Endometrium (tissue), 2 donors: ENCODE measurements at regions not wholly inside any gene's neighbourhood (a gene's known extent, or its start where the extent isn't known, plus 50 kb on each side); places are given as distances from the start of the nearest gene placed in this dataset.

Source experiments
- FAIRE-seq: peaks from 2 replicates; lab custom pipeline; 2012; peaks lifted over from hg19 to GRCh38; lab: Jason Lieb, UNC
- donor health status: control.
- donor health status: control.

DNA sequence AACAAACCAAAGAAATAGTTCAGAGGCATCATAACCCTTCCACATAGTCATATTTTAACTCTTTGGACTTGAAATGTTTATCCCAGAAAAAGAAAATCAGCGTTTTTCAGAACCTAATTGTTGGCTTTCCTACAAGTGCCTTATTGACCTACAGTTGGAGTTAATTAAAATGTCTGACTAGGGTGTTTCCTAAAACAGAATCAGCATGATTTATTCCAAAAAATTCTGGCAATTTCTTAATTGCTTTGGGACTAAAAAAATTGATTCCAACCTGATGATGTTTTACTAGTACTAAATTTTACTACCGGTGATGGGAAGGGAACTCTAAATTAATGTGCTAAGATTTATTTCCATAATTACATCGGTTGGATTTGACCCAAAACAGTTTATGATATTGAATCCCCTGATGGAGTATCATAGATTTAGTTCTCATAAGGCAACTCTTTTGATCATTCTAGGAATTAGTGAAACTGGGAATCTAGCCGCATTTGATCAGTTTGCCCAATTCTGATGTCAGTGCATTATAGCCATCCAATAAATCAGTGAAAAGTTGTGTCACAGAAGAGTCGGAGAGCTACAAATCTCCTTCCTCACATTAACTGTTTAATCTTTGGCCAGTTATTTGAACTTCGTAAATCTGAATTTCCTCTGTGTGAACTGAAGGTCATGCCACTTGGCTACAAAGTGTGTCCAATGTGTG is 134.3 kb upstream of the DSEL start:
- peak; percentile 83 for FAIRE-seq

DNA sequence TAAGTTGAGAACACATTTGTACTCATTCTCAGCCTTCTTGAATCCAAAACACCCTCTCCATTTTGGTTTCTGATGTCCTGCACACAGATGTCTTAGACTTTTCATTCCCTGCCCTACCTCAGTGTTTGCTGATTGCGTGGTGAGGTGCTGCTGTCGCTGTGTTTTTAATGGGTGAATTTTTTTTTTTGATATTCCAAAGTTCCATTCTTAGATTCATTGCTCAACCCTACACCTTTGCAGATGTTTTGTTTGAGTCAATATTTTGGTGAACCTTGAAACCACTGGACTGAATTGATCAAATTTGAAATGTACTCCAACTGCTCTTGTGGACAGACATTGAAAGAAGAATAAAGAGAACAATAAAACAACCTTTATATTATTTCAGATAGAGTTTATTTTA is 130.4 kb upstream of the DSEL start:
- FAIRE-seq, result no peak

GRCh38 chr18:67644226-67644625 is 127.7 kb upstream of the DSEL start:
- FAIRE-seq, result no peak

- no peak for FAIRE-seq
These were observed 123.4 kb upstream of the DSEL start for GRCh38 chr18:67639872-67640271.

DNA sequence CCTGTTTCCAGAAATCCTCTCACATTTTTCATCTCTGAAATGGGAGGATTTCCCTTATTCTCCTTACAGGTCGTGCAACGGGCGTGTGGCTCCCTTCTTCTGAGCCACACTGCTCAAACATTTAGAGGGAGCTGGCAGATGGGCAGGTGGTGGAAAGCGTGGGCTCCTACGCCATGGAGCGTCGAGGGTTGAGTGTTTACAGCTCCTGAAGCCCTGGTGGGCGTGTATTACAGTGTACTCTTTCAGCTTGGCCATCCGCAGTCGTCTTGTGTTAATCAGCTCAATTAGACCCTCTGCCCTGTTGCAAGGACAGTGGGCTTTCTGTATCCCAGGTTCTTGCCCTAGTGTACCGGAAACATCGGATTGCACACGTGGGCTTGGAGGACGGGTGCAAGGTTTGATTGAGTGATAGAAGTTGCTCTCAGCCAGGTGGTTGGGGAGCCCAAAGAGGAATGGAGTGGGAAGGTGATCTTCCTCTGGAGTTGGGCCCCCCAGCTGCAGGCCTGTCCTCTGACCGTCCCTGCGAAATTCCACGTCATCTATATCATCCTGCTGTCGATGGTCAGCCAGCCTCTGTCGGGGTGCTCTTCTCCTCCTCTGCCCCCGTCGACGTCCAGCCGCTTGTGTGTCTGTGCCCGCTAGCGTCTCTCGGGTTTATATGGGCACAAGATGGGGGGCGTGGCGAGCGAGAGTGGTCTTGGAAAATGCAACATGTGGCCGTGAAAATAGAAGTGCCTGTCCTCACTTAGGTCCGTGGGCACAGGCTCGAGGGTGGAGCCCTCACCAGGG is 120.3 kb upstream of the DSEL start:
- FAIRE-seq, result no peak

GRCh38 chr18:67634631-67635338 is 118.3 kb upstream of the DSEL start:
- no peak for FAIRE-seq

DNA sequence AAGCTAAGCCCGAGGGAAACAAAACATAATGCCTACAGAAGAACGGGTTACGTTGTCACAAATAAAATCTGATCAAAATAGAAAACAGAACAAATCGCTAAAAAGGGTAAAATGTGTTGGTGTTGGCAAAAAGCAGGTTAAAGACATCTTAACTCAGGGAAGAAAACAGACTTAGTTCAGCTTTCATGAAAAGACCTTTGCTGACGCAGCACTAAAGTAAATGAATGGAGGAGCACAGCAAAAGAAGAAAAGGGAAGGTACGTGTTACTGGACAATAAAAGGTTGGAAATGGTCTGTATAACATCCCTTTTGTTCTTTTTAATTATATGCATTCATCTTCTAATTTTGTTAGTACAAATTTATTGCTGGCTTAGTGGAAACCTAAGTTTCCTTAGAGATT is 117.4 kb upstream of the DSEL start:
- no peak for FAIRE-seq

DNA sequence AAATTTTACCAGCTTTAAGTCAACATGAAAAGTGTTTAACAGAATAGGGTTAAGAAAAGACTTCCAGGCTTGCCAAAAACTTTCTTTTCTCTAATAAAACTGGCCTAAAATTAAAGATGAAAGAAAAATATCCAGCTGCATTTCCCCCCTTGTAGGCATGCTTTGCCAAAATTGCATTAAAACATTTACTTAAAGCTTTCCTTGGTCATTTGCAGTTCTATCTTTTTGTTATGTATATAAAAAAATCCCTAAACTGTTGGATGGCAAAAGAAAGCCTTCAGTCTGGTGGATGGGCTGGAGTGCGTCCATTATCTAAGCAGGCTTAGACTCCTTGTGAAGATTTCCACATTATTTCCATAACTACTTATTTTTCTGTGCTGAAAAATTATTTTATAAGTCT is 105.4 kb upstream of the DSEL start:
- FAIRE-seq, result no peak

GRCh38 chr18:67621049-67621713 is 104.7 kb upstream of the DSEL start:
- no peak for FAIRE-seq

DNA sequence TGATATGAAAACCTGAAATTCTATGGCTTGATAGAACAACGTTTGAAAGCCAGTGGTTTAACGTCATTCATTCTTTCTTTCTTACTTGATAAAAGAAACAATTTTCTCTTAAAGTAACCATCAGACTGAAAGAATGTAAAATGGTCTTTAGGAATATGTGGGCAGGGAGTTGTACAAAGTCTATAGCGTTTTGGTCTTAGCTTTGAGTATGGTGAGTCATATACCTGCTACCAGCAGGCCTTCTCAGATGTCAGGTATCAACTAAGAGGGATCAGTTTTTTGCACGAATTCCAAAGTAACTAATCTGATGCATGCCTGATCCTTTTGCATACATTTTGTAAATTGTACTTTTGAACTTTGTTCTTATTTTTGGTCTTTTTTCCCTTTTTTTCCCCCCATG is 101.5 kb upstream of the DSEL start:
- FAIRE-seq, result no peak

DNA sequence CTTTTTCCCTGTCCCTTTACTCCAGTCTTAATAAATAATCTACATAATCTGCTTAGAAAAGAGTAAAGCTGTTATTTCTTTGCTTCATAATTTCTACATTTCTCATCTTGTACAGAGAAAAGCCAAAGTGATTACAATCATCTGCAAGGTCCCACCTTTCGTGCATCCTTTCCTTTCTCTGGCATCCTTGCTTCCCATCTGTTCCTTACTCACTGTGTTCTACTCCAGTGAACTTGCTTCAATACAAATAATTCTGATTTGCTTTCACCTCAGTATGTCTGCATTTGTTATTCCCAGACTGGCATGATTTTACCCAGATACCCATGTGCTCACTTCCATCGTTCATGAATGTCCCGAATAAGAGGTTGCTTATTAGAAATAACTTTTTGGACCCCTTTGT is 99.4 kb upstream of the DSEL start:
- FAIRE-seq, result no peak

GRCh38 chr18:67613731-67614130 is 97.2 kb upstream of the DSEL start:
- FAIRE-seq, result no peak

DNA sequence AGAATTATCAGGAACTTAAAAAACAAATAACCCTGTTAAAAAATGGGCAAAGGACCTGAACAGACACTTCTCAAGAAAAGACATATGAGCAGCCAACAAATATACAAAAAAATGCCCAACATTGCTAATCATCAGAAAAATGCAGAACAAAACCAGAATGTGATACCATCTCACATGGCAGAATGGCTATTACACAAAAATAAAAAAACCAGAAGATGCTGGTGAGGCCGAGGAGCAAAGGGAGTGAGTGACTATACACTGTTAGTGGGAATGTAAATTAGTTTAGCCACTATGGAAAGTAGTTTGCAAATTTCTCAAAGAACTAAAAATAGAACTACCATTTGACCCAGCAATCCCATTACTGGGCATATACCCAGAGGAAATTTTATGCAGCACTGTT is 95.8 kb upstream of the DSEL start:
- FAIRE-seq, result no peak

GRCh38 chr18:67608615-67609273 is 92.2 kb upstream of the DSEL start:
- no peak for FAIRE-seq

DNA sequence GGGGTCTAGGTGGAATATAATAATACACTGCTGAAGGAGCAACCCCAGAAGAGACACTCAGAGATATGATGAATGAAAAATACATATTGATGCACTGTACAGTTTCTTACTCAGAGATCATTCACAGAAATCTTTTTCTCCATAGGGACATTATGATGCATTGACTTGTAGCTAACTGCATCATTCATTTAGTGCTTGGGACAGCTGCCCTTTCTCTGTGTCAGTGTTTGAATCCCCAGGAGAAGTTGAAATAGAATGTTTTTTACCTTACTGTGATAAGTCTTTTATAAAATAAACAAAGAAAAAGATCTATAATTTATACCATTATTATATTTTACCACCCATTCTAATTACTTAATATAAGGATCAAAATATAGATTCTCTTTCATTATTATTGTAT is 91.7 kb upstream of the DSEL start:
- FAIRE-seq, result no peak

GRCh38 chr18:67600181-67601180 is 84.0 kb upstream of the DSEL start:
- FAIRE-seq, result peak; percentile 93

GRCh38 chr18:67599277-67599676 is 82.8 kb upstream of the DSEL start:
- no peak for FAIRE-seq

DNA sequence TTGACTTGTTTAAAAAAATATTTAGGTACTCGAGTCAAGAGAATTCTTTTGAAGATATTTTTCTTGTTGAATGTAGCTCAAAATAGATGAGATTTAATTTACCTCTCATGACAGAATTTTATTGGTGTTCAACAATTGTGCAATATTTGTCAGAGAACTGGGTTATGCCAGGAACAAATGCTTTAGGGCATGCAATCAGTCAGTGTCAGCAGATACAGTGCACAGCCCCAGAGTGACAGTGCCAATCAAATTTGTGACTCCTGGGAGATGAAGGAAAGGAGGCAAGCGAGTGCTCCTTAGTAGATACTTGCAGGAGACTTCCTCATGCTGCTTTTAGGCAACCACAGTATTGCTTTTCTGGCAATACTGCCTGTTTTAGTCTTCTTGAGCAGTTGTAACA is 81.2 kb upstream of the DSEL start:
- FAIRE-seq, result no peak

DNA sequence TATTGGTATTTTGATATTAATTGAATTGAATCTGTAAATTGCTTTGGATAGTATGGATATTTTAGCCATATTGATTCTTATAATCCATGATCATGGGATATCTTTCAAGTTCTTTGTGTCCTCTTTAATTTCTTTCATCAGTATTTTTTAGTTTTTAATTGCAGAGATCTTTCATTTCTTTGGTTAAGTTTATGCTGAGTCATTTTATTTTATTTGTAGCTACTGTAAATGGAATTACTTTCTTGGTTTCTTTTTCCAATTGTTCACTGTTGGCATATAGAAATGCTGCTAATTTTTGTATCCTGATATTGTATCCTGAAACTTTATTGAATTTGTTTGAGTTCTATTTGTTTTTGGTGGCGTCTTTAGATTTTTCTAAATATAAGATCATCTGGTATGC is 79.5 kb upstream of the DSEL start:
- FAIRE-seq, result no peak

GRCh38 chr18:67590571-67591141 is 74.1 kb upstream of the DSEL start:
- no peak for FAIRE-seq

- FAIRE-seq, result no peak
These were observed 72.8 kb upstream of the DSEL start for GRCh38 chr18:67589325-67589724.
